HG03060 (cell line): ENCODE measurements at regions not wholly inside any gene's neighbourhood (a gene's known extent, or its start where the extent isn't known, plus 50 kb on each side); places are given as distances from the start of the nearest gene placed in this dataset.
A peak's percentile ranks its signal among the peaks of the same experiment; 100 is the strongest.
"Not testable (repeated sequence)": the region's sequence is repeated elsewhere in the genome, so short reads cannot be mapped to it uniquely, and the experiment has no call there.

Source experiments
- ATAC-seq: cut with Tn5 transposase; IDR thresholded peaks from one replicate; pipeline ENCODE4 v1.9.1; 2021; ENCODE audit warnings: low read depth, moderate number of reproducible peaks; ENCODE audit not compliant: unreplicated experiment

DNA sequence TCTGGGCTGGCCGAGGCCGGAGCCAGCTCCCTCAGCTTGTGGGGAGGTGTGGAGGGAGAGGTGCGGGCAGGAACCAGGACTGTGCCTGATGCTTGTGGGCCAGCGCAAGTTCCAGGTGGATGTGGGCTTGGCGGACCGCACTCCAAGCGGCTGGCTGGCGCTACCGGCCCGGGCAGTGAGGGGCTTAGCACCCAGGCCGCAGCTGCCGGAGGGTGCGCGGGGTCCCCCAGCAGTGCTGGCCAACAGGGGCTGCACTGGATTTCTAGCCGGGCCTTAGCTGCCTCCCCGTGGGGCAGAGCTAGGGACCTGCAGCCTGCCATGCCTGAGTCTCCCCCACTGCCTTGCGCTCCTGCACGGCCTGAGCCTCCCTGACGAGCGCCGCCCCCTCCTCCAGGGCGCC, 242.8 kb downstream of the CCSER2 start:
- no peak for ATAC-seq

GRCh38 chr10:84574102-84574501, 245.7 kb downstream of the CCSER2 start:
- ATAC-seq = no peak

DNA sequence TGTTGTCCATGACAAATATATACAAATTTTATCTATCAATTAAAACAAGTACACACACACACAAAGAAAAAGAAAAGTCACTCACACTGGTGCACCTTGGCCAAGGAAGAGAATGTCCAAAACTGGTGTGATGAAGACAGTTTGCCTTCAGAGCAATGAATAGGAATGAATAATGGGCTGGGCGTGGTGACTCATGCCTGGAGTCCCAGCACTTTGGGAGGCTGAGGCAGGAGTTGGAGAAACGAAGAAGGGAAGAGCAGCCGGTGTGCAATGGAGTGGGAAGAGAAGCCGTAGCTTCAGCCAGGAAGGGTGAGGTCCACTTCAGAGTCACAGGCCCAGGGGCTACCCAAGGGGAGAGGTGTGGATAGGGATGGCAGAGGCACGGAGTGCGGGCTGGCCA, 253.6 kb downstream of the CCSER2 start:
- ATAC-seq = no peak

DNA sequence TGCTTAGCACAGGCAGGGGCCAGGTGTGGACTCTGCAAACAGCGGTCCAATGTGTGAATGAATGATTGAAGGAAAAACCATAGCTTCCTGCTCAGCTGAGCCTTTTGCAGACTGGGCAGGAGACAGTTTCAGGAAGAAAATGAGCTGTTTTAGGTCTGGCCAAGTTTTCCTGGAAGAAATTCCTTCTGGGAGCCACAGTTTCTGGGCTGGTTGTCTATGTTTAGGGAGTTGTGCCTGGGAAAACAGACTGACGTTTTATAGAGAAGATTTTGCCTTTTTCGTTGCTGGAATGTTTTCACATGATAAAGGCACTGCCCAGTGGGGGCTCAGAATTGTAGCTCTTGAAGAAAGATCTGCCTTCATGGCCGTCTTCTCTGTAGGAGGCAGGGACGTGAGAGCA, 255.1 kb downstream of the CCSER2 start:
- ATAC-seq = no peak

- no peak for ATAC-seq
Observed at GRCh38 chr10:84587789-84588188, 259.4 kb downstream of the CCSER2 start.

DNA sequence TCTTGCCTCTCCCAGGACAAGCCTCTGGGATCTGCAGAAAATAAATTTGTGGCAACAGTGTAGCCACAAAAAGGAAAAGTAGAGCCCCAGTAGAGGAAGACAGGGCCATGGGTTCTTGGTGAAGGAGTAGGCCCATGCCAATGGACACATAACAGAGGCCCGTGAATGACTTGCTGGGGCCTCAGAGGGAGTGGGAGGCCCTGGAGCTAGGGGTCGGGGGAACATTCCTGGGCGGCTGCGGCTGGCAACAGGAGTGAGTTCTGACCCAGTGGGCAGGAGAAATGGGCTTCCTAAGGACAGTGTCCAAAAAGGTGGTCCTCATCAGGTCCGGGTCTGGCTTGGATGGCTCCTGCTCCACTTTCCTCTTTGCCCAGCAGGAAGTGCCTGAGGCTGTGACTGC, 260.0 kb downstream of the CCSER2 start:
- ATAC-seq = no peak

- ATAC-seq = no peak
Observed at GRCh38 chr10:84588971-84589370, 260.6 kb downstream of the CCSER2 start.

DNA sequence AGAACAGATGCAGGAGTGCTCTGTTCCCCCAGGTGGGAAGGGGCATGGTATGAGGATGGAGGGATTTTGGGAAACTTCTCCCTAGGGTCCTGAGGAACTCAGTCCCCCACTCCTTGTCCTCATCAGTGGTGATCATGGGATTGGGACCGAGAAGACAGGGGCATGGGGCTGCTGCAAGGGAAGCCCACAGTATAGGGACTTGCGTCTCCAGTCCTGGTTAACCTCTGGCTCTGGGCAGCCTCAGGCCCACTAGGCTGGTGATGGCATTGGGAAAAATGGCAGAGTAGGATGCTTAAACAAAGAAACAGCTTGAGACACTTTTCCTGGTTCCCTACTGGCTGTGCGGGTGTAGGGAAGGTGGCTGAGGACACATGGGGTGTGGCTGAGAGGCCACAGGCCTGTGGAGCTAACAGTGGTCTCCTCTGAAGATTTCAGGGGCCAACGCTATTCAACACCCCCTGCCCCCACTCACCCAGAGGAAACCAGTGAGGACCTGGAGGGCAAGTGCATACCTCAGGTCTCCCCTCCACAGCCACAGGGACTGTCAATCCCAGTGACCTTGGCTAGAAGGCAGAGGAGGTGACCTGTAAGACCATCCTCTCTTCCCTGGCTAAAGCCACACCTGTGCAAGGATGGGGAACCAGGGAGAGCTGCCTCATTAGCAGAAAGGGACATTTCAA, 261.3 kb downstream of the CCSER2 start:
- ATAC-seq = no peak

GRCh38 chr10:84590327-84591193, 262.2 kb downstream of the CCSER2 start:
- no peak for ATAC-seq

GRCh38 chr10:84593506-84593905, 265.1 kb downstream of the CCSER2 start:
- ATAC-seq = no peak

DNA sequence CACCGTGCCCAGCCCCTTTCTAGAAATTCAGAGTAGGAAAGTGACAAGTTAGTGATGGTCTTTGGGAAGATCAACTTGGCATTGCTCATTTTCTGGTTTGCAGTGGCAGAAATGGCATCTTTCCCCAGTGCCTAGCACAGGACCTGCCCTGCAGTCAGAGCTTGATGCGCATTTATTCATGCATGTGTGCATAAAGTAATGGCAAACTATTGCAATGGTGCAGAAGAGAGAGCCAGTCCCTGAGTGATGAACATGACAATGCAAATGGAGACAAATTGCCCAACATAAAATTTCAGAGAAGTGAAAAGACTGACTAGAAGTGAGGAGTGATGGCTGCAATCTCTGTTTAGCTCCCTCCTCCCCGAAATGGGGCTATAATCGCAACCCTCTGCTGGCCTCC, 268.2 kb downstream of the CCSER2 start:
- ATAC-seq = no peak

- no peak for ATAC-seq
Observed at GRCh38 chr10:84599254-84599653, 270.9 kb downstream of the CCSER2 start.

DNA sequence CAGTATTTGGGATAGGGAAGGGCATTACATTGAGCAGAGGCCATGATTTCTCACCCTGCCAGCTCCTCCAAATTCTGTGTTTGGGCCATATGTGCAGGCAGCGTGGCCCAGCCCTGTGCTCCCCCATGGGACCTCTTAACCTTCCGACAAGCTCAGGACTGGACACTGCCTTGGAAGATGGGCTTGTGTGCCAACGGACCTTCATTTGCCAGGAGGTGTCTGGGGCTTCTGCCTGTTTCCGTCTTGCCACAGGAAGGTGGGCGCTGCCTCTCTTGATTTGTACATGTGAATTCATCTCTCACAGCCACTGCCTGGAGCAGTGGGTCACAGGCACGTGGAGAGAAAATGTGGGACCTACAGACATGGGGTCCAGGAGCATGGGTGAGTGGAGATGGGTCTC, 272.6 kb downstream of the CCSER2 start:
- ATAC-seq = no peak

DNA sequence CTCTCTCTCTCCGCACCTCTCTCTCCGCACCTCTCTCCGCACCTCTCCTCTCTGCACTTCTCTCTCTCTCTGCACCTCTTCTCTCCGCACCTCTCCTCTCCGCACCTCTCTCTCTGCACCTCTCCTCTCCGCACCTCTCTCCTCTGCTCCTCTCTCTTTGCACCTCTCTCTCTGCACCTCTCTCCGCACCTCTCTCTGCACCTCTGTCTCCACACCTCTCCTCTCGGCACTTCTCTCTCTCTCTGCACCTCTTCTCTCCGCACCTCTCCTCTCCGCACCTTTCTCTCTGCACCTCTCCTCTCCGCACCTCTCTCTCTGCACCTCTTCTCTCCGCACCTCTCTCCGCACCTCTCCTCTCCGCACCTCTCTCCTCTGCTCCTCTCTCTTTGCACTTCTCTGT, 274.2 kb downstream of the CCSER2 start:
- ATAC-seq = not testable (repeated sequence)

DNA sequence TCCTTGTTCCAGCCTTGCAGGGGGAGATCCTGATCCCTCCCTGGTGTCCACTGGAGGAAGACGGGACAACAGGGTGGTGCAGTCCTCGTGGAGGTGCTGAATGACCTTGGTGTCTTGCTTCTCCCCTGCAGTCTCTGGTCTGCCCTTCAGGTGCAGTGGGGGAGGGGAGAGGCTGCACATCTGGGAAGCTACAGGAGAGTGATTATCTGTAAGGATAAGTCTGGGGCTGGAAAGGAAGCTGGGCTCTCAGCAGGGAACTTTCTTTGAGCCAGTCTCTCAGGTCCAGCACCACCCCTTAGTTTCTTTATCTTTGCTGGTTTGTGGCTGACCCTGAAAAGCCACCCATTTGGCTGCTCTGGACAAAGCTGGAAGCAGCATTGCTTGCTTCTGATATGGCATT, 275.6 kb downstream of the CCSER2 start:
- no peak for ATAC-seq

DNA sequence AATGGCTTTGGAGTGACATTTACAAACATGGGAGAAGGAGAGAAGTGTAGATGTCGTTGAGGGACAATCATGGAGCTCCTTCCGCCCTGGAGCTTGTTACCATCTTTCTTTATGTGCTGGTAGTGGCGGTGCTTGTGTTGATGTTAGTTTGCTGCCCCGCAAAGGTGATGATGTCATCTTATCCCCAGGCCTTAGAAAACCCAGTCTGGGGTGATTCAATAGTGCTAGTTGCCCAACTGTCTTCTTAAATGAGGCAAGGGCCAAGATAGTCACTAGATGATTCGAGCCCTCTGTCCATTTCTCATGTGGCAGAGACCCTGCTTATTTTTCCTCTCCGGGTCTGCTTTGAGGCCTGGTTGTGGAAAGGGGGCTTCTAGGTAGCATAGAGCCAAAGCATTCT, 277.4 kb downstream of the CCSER2 start:
- ATAC-seq = no peak

- ATAC-seq = no peak
Observed at GRCh38 chr10:84606428-84606827, 278.0 kb downstream of the CCSER2 start.

- ATAC-seq = no peak
Observed at GRCh38 chr10:84607044-84607443, 278.7 kb downstream of the CCSER2 start.

DNA sequence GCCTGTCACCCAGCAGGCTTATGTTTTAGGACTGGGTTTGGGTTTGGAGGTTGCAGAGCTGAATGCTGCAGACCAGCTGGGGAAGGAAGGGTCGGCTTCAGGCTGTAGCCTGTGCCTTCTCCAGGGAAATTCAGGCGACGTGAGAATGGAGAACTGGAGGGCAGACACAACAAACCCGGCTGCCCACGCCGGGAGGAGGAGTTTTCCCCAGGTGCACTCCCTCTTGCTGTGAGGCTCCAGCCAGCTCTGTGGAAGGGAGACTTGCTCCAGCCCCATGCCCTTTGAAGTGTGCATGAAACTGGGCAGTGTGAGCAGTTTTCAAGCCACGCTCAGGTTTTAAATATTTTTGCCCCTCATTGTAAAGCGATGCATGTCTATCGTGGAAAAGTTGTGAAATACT, 279.1 kb downstream of the CCSER2 start:
- no peak for ATAC-seq

DNA sequence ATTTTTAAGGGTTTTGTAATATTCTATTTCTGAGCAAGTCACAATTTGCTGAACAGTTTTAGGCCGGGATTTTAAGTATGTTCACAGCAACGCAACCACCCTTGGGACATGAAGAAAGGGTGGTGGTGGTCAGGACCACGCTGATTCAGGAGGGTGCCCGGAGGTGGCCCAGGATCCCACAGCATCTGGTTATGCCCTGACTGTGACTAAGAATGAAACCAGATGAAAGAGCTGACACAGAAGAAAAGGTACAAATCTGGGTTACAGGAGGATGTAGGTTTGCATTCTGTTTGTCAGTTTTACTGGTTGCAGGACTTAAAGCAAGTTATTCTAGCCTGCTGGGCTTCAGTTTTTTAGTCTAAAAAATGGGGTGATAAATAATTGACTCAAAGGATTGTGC, 279.7 kb downstream of the CCSER2 start:
- ATAC-seq = peak; percentile 90

DNA sequence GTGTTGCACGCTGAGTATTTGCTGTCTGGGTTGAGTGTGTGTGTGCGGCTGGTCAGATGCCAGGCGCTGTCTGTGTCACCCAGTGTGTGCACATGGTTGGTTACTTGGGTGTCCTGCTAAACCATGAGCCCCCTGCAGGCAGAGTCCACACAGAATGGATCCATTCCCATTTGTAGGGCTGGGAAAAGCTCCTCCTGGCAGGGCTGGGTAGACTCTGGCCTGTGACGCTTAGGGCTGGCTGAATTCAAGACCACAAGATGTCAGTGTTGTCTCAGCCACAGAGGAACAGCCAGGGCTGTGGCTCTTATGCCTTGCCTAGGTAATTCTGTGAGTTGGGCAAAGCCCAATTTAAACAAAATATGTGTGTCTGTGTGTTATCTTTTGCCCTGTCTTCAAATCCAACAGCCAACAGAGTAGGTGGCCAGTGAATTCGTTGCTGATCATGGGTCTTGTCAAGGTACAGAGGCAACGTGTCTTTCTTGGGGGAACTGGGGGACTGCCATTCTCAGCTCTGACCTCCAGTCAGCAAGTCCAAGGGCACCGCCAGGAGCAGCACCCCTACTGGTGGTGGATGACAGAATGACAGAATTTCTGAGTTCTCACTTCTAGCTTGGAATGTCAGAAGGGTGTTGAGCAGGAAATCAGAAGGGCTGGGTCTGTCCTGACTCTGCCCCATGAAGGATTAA, 285.1 kb downstream of the CCSER2 start:
- ATAC-seq = peak; percentile 43
